WTC11 (cell line): ENCODE measurements at regions not wholly inside any gene's neighbourhood (a gene's known extent, or its start where the extent isn't known, plus 50 kb on each side); places are given as distances from the start of the nearest gene placed in this dataset. TPM values are rescaled to one million over a fixed set of nuclear protein-coding genes. Genes with fewer than 3 reads are reported as not detected.

Experiments
- ATAC-seq: fragments of 200-7000 bp; cut with Tn5 transposase; 2 replicates; pipeline ENCODE4 v1.10.0; 2021; ENCODE audit warnings: mild to moderate bottlenecking, moderate library complexity
- CTCF ChIA-PET: fragments of 300-600 bp; sonication (Branson Sonifier 250); formaldehyde crosslinking; loops from one replicate; lab custom pipeline; 2021; ENCODE audit warnings: antibody characterized with exemption; lab: Charles Lee
- POLR2A ChIA-PET: fragments of 350-600 bp; sonication (Branson Sonifier 250); formaldehyde crosslinking; loops from one replicate; lab custom pipeline; 2021; ENCODE audit warnings: antibody characterized with exemption; lab: Charles Lee
- DNase-seq: peaks from one replicate; pipeline ENCODE4 v3.0.0; 2021; ENCODE audit warnings: low spot score
- H3K27ac Mint-ChIP-seq: 2 replicates; pipeline ENCODE4 v1.8.0; 2021; ENCODE audit warnings: mixed read lengths
- H3K27me3 Mint-ChIP-seq: 2 replicates; pipeline ENCODE4 v1.8.0; 2021; ENCODE audit warnings: low read depth, mild to moderate bottlenecking, moderate library complexity, mixed read lengths
- H3K36me3 Mint-ChIP-seq: 2 replicates; pipeline ENCODE4 v1.8.0; 2021; ENCODE audit warnings: mixed read lengths
- H3K4me1 Mint-ChIP-seq: 2 replicates; pipeline ENCODE4 v1.8.0; 2022; ENCODE audit warnings: mixed read lengths
- H3K4me3 Mint-ChIP-seq: 2 replicates; pipeline ENCODE4 v1.8.0; 2021; ENCODE audit warnings: mild to moderate bottlenecking, moderate library complexity, mixed read lengths
- H3K9me3 Mint-ChIP-seq: 2 replicates; pipeline ENCODE4 v1.8.0; 2021; ENCODE audit warnings: mixed read lengths
- ATF1 ChIP-seq: sonication (generic); formaldehyde crosslinking; IDR thresholded peaks from 2 replicates; pipeline ENCODE4 v1.8.1; 2023; ENCODE audit warnings: mild to moderate bottlenecking, moderate library complexity, missing genetic modification reagents
- CBFB ChIP-seq: sonication (generic); formaldehyde crosslinking; IDR thresholded peaks from 2 replicates; pipeline ENCODE4 v1.8.1; 2022; ENCODE audit warnings: mild to moderate bottlenecking, low read depth, missing genetic modification reagents
- ETV6 ChIP-seq: sonication (generic); formaldehyde crosslinking; IDR thresholded peaks from 2 replicates; pipeline ENCODE4 v1.8.1; 2022; ENCODE audit warnings: mild to moderate bottlenecking, missing genetic modification reagents
- FOXK1 ChIP-seq: sonication (generic); formaldehyde crosslinking; IDR thresholded peaks from 2 replicates; pipeline ENCODE4 v1.8.0; 2022; ENCODE audit warnings: mild to moderate bottlenecking, moderate library complexity, missing genetic modification reagents
- OVOL2 ChIP-seq: fragments of 250-450 bp; sonication (Bioruptor Pico); IDR thresholded peaks from 2 replicates; pipeline ENCODE4 v1.9.0; 2021; ENCODE audit warnings: mild to moderate bottlenecking, borderline replicate concordance
- RELA ChIP-seq: sonication (generic); formaldehyde crosslinking; IDR thresholded peaks from 2 replicates; pipeline ENCODE4 v1.8.1; 2022; ENCODE audit warnings: missing genetic modification reagents, mild to moderate bottlenecking, borderline replicate concordance
- microRNA-seq: library from miRNA; unstranded; fragments of <30 nt; microRNA quantifications from one replicate; pipeline ENCODE4 v1.2.0, GENCODE V29; 2022; ENCODE audit warnings: borderline number of aligned reads
- TF ChIP-seq, protein P1 (sequence below): sonication (generic); formaldehyde crosslinking; IDR thresholded peaks from 2 replicates; pipeline ENCODE4 v1.8.1; 2022; ENCODE audit warnings: mild to moderate bottlenecking, missing genetic modification reagents, moderate library complexity, borderline replicate concordance
- TF ChIP-seq, protein P2 (sequence below): sonication (generic); formaldehyde crosslinking; IDR thresholded peaks from 2 replicates; pipeline ENCODE4 v1.8.1; 2023; ENCODE audit warnings: mild to moderate bottlenecking, missing genetic modification reagents, moderate library complexity
- TF ChIP-seq, protein P3 (sequence below): fragments of 250-450 bp; sonication (Bioruptor Pico); IDR thresholded peaks from 2 replicates; pipeline ENCODE4 v1.9.0; 2021; ENCODE audit warnings: mild to moderate bottlenecking
- TF ChIP-seq, protein P4 (sequence below): sonication (generic); formaldehyde crosslinking; IDR thresholded peaks from 2 replicates; pipeline ENCODE4 v1.8.0; 2023; ENCODE audit warnings: mild to moderate bottlenecking, missing genetic modification reagents
- TF ChIP-seq, protein P5 (sequence below): sonication (generic); formaldehyde crosslinking; IDR thresholded peaks from 2 replicates; pipeline ENCODE4 v1.8.1; 2023; ENCODE audit warnings: mild to moderate bottlenecking, missing genetic modification reagents
- TF ChIP-seq, protein P6 (sequence below): sonication (generic); formaldehyde crosslinking; IDR thresholded peaks from 2 replicates; pipeline ENCODE4 v1.8.0; 2022; ENCODE audit warnings: mild to moderate bottlenecking, missing genetic modification reagents
- TF ChIP-seq, protein P7 (sequence below): fragments of 250-450 bp; sonication (Bioruptor Pico); IDR thresholded peaks from 2 replicates; pipeline ENCODE4 v1.9.0; 2021; ENCODE audit warnings: moderate library complexity, mild to moderate bottlenecking, inconsistent platforms, borderline replicate concordance

DNA sequence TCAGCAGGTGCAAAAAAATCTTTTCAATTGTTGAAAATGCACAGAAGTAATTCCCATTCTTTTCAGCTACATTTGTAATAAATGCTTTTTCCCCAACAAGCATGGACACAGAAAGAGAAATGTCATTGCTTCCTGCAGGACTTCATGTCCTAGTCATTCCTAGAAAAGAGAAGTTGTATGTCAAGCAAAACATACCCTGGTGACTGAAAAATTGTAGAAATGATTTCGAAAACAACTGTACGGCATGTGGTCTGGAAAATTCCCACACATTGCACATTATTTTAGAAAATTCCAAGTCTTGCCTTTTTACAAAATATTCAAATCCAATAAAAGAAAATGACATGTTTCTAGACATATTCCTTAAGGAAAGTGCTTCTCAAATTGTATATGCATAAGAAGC is 50.4 kb upstream of the ALCAM start:
- no peaks in the 10 kb centered on the region for H3K27me3 Mint-ChIP-seq
- CTCF ChIA-PET, result no interaction called here

More for the DNA sequence above, 50.4 kb upstream of the ALCAM start:
- peaks cover 8% of the 10 kb centered on the region for H3K9me3 Mint-ChIP-seq
- no peaks in the 10 kb centered on the region for H3K36me3 Mint-ChIP-seq
- no peak overlapping the region for H3K4me3 Mint-ChIP-seq
- TF ChIP-seq, protein P1, sequence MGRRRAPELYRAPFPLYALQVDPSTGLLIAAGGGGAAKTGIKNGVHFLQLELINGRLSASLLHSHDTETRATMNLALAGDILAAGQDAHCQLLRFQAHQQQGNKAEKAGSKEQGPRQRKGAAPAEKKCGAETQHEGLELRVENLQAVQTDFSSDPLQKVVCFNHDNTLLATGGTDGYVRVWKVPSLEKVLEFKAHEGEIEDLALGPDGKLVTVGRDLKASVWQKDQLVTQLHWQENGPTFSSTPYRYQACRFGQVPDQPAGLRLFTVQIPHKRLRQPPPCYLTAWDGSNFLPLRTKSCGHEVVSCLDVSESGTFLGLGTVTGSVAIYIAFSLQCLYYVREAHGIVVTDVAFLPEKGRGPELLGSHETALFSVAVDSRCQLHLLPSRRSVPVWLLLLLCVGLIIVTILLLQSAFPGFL (CRISPR knock-in tag), result no peak
- TF ChIP-seq FOXK1 (CRISPR knock-in tag), result no peak
- TF ChIP-seq, protein P2, sequence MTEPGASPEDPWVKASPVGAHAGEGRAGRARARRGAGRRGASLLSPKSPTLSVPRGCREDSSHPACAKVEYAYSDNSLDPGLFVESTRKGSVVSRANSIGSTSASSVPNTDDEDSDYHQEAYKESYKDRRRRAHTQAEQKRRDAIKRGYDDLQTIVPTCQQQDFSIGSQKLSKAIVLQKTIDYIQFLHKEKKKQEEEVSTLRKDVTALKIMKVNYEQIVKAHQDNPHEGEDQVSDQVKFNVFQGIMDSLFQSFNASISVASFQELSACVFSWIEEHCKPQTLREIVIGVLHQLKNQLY (CRISPR knock-in tag), result no peak
- no peak for TF ChIP-seq CBFB (CRISPR knock-in tag)
- TF ChIP-seq ETV6, result no peak
- TF ChIP-seq OVOL2 (CRISPR knock-in tag), result no peak
- TF ChIP-seq, protein P3, sequence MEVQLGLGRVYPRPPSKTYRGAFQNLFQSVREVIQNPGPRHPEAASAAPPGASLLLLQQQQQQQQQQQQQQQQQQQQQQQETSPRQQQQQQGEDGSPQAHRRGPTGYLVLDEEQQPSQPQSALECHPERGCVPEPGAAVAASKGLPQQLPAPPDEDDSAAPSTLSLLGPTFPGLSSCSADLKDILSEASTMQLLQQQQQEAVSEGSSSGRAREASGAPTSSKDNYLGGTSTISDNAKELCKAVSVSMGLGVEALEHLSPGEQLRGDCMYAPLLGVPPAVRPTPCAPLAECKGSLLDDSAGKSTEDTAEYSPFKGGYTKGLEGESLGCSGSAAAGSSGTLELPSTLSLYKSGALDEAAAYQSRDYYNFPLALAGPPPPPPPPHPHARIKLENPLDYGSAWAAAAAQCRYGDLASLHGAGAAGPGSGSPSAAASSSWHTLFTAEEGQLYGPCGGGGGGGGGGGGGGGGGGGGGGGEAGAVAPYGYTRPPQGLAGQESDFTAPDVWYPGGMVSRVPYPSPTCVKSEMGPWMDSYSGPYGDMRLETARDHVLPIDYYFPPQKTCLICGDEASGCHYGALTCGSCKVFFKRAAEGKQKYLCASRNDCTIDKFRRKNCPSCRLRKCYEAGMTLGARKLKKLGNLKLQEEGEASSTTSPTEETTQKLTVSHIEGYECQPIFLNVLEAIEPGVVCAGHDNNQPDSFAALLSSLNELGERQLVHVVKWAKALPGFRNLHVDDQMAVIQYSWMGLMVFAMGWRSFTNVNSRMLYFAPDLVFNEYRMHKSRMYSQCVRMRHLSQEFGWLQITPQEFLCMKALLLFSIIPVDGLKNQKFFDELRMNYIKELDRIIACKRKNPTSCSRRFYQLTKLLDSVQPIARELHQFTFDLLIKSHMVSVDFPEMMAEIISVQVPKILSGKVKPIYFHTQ (CRISPR knock-in tag), result no peak
- TF ChIP-seq, protein P4, sequence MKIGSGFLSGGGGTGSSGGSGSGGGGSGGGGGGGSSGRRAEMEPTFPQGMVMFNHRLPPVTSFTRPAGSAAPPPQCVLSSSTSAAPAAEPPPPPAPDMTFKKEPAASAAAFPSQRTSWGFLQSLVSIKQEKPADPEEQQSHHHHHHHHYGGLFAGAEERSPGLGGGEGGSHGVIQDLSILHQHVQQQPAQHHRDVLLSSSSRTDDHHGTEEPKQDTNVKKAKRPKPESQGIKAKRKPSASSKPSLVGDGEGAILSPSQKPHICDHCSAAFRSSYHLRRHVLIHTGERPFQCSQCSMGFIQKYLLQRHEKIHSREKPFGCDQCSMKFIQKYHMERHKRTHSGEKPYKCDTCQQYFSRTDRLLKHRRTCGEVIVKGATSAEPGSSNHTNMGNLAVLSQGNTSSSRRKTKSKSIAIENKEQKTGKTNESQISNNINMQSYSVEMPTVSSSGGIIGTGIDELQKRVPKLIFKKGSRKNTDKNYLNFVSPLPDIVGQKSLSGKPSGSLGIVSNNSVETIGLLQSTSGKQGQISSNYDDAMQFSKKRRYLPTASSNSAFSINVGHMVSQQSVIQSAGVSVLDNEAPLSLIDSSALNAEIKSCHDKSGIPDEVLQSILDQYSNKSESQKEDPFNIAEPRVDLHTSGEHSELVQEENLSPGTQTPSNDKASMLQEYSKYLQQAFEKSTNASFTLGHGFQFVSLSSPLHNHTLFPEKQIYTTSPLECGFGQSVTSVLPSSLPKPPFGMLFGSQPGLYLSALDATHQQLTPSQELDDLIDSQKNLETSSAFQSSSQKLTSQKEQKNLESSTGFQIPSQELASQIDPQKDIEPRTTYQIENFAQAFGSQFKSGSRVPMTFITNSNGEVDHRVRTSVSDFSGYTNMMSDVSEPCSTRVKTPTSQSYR (CRISPR knock-in tag), result no peak
- TF ChIP-seq, protein P5, sequence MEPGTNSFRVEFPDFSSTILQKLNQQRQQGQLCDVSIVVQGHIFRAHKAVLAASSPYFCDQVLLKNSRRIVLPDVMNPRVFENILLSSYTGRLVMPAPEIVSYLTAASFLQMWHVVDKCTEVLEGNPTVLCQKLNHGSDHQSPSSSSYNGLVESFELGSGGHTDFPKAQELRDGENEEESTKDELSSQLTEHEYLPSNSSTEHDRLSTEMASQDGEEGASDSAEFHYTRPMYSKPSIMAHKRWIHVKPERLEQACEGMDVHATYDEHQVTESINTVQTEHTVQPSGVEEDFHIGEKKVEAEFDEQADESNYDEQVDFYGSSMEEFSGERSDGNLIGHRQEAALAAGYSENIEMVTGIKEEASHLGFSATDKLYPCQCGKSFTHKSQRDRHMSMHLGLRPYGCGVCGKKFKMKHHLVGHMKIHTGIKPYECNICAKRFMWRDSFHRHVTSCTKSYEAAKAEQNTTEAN, result no peak
- no peak for TF ChIP-seq RELA (CRISPR knock-in tag)
- TF ChIP-seq, protein P6, sequence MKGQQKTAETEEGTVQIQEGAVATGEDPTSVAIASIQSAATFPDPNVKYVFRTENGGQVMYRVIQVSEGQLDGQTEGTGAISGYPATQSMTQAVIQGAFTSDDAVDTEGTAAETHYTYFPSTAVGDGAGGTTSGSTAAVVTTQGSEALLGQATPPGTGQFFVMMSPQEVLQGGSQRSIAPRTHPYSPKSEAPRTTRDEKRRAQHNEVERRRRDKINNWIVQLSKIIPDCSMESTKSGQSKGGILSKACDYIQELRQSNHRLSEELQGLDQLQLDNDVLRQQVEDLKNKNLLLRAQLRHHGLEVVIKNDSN (CRISPR knock-in tag), result no peak
- TF ChIP-seq, protein P7, sequence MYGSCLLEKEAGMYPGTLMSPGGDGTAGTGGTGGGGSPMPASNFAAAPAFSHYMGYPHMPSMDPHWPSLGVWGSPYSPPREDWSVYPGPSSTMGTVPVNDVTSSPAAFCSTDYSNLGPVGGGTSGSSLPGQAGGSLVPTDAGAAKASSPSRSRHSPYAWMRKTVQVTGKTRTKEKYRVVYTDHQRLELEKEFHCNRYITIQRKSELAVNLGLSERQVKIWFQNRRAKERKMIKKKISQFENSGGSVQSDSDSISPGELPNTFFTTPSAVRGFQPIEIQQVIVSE (CRISPR knock-in tag), result no peak
- TF ChIP-seq ATF1 (CRISPR knock-in tag), result no peak
- DNase-seq (no peak), ATAC-seq (no peak)
- H3K4me1 Mint-ChIP-seq, result no peaks in the 10 kb centered on the region
- POLR2A ChIA-PET, result no interaction called here
- H3K27ac Mint-ChIP-seq, result no peak overlapping the region

Small RNA genes in the stretch of these regions (microRNA-seq; reads per million reads assigned to microRNA genes)
- not detected for gene MIR548AB
